Stomach (tissue), 8 donors: ENCODE measurements at regions not wholly inside any gene's neighbourhood (a gene's known extent, or its start where the extent isn't known, plus 50 kb on each side); places are given as distances from the start of the nearest gene placed in this dataset.
A peak's percentile ranks its signal among the peaks of the same experiment; 100 is the strongest.

Source experiments
- DNase-seq, 2 donors: peaks; one replicate each; pipeline versions ENCODE4 v3.0.0 to v3.0.0-alpha.2; 2013 to 2019
- H3K27ac ChIP-seq, 5 donors: fragments of 200-600 bp in 4 of 5; sonication (generic) in 4 of 5; one replicate each; pipeline ENCODE4 v1.5.1; 2013 to 2019; ENCODE audit warnings: mild to moderate bottlenecking in 1 of 5, moderate library complexity in 1 of 5
- H3K27me3 ChIP-seq, 3 donors: fragments of 200-600 bp; sonication (generic); one replicate each; pipeline ENCODE4 v1.5.1; 2017 to 2019; ENCODE audit warnings: mixed run types in 1 of 3
- H3K36me3 ChIP-seq, 4 donors: fragments of 200-600 bp; sonication (generic); 1 replicate in 3 of 4; 2 replicates in 1 of 4; pipeline ENCODE4 v1.5.1; 2016 to 2019
- H3K4me1 ChIP-seq, 4 donors: fragments of 200-600 bp; sonication (generic); one replicate each; pipeline ENCODE4 v1.5.1; 2016 to 2019
- H3K4me3 ChIP-seq, 4 donors: fragments of 200-600 bp; sonication (generic) in 3 of 4; one replicate each; pipeline ENCODE4 v1.5.1; 2016 to 2019; ENCODE audit warnings: mild to moderate bottlenecking in 1 of 4
- H3K9me3 ChIP-seq, 4 donors: fragments of 200-600 bp; sonication (generic); one replicate each; pipeline ENCODE4 v1.5.1; 2016 to 2019
- EP300 ChIP-seq: sonication (generic); formaldehyde crosslinking; IDR thresholded peaks from one replicate; pipeline ENCODE4 v1.6.1; 2017; ENCODE audit warnings: antibody characterized with exemption
- POLR2A ChIP-seq, 4 donors: fragments of 450-650 bp; IDR thresholded peaks; one replicate each; pipeline ENCODE4 v1.6.1; 2016; ENCODE audit warnings: antibody characterized with exemption in 4 of 4, control low read depth in 2 of 4, mild to moderate bottlenecking in 1 of 4, moderate library complexity in 1 of 4
- POLR2AphosphoS5 ChIP-seq, 3 donors: sonication (generic); formaldehyde crosslinking; IDR thresholded peaks; one replicate each; pipeline ENCODE4 v1.6.1; 2016; ENCODE audit warnings: antibody characterized with exemption in 3 of 3
- WGBS, 5 donors: extraction: QIAGEN DNeasy Blood & Tissue Kit in 3 of 5; methylation state at CpG; one replicate each; pipeline versions ENCODE4 v1.1.5 to v1.1.7; 2013 to 2018; 5-methylcytosine and 5-hydroxymethylcytosine counted together
- intact Hi-C: fragments of 100-400 bp; cut with DNase I; formaldehyde crosslinking; loops from one replicate; pipeline ENCODE4 v1.15.1; 2023; ENCODE audit warnings: low total_unique reads
- TF ChIP-seq, protein P1 (sequence below), 7 experiments: fragments of 450-650 bp in 4 of 7; fragments of 200-600 bp in 3 of 7; sonication (generic) in 3 of 7; IDR thresholded peaks; one replicate each; pipeline ENCODE4 v1.5.1; 2016 to 2019; ENCODE audit warnings: antibody characterized with exemption in 7 of 7, control low read depth in 2 of 7, mild to moderate bottlenecking in 1 of 7
- donor health status: healthy with polysubstance abuse.
- donor health status: Bipolar disorder and iron deficiency.
- donor health status: healthy.

DNA sequence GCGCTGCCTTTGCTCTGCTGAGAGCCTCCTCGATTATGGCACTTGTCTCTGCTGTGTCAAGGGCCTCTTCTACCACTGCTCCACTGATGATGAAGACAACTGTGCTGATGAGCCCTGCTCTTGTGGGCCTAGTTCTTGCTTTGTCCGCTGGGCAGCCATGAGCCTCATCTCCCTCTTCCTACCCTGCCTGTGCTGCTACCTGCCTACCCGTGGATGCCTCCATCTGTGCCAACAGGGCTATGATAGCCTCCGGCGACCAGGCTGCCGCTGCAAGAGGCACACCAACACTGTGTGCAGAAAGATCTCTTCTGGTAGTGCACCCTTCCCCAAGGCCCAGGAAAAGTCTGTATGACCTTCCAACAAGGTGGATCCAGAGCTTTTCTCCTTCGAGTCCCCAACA, 106.8 kb upstream of the VAMP7 start:
- no peak for TF ChIP-seq POLR2AphosphoS5 (IDR thresholded peaks at IDR 0.05)
- no peak for TF ChIP-seq EP300
- TF ChIP-seq, protein P1, sequence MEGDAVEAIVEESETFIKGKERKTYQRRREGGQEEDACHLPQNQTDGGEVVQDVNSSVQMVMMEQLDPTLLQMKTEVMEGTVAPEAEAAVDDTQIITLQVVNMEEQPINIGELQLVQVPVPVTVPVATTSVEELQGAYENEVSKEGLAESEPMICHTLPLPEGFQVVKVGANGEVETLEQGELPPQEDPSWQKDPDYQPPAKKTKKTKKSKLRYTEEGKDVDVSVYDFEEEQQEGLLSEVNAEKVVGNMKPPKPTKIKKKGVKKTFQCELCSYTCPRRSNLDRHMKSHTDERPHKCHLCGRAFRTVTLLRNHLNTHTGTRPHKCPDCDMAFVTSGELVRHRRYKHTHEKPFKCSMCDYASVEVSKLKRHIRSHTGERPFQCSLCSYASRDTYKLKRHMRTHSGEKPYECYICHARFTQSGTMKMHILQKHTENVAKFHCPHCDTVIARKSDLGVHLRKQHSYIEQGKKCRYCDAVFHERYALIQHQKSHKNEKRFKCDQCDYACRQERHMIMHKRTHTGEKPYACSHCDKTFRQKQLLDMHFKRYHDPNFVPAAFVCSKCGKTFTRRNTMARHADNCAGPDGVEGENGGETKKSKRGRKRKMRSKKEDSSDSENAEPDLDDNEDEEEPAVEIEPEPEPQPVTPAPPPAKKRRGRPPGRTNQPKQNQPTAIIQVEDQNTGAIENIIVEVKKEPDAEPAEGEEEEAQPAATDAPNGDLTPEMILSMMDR (IDR thresholded peaks at IDR 0.05): no peak
- no peak for TF ChIP-seq POLR2A (IDR thresholded peaks at IDR 0.05)
- H3K4me3 ChIP-seq: no peak overlapping the region
- 69 to 82% (median 78%) methylated on average over 6 to 8 of the region's 8 CpGs for WGBS, 5 donors
- DNase-seq: no peak
- peaks cover 0 to 6% (median 0%) of the 10 kb centered on the region in 4 donors for H3K4me1 ChIP-seq
- intact Hi-C loops: no loop called here
- no peak overlapping the region for H3K27ac ChIP-seq
- no peaks in the 10 kb centered on the region for H3K36me3 ChIP-seq
- H3K27me3 ChIP-seq: no peaks in the 10 kb centered on the region
- H3K9me3 ChIP-seq: no peaks in the 10 kb centered on the region

DNA sequence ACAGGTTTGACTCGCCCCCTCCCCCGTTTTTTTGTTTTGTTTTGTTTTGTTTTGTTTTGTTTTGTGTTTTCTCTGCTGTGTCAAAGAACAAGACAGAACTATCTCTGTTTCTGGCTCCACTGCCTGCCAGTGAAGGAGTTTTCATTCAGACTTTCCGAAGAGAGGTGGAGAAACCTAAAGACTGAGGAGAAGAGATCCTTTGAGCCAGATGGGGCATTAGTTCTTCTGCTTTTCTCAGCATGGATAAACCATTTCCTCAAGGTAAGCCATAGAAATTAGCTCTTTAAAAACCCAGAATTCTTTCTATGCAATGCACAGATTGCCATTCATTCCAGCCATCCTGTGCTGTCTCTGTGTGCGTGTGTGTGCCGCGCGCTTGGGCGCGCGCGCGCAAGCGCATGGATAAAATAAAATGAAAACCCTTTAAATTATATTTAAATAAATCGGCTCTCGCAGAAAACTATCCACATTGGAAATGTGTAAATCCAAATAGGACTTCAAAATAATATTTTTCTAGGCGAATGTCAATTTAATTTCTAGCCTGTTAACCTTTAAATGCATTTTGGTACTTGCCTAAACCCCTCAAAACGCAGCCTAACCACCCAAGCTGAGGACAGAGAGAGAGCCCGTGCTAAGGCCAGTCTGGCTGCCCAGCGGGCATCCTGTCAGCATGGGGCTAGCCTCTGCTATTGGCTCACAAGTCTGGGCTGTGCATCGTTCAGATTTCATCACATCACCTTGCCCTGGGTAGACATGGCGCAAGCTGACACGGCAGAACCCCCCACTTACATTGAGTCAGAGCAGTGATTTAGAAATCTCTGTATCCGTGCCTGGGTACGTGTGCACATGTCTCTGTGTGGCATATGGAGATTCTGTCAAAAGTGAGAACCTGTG, 113.0 kb upstream of the VAMP7 start:
- intact Hi-C loops: no loop called here
- Histone ChIP-seq H3K4me3 (peak overlapping the region; percentile 35 to 50 (median 41)), H3K9me3 (no peaks in the 10 kb centered on the region), H3K36me3 (no peaks in the 10 kb centered on the region), H3K4me1 (peaks cover 0 to 15% (median 7%) of the 10 kb centered on the region in 4 donors), H3K27ac (no peak overlapping the region), H3K27me3 (no peaks in the 10 kb centered on the region)
- 46 to 66% (median 57%) methylated on average over 24 of the region's 24 CpGs for WGBS, 5 donors
- TF ChIP-seq POLR2AphosphoS5 (IDR thresholded peaks at IDR 0.05) (no peak), POLR2A (IDR thresholded peaks at IDR 0.05) (no peak), EP300 (no peak)
- TF ChIP-seq, protein P1 (IDR thresholded peaks at IDR 0.05): no peak
- no peak for DNase-seq

DNA sequence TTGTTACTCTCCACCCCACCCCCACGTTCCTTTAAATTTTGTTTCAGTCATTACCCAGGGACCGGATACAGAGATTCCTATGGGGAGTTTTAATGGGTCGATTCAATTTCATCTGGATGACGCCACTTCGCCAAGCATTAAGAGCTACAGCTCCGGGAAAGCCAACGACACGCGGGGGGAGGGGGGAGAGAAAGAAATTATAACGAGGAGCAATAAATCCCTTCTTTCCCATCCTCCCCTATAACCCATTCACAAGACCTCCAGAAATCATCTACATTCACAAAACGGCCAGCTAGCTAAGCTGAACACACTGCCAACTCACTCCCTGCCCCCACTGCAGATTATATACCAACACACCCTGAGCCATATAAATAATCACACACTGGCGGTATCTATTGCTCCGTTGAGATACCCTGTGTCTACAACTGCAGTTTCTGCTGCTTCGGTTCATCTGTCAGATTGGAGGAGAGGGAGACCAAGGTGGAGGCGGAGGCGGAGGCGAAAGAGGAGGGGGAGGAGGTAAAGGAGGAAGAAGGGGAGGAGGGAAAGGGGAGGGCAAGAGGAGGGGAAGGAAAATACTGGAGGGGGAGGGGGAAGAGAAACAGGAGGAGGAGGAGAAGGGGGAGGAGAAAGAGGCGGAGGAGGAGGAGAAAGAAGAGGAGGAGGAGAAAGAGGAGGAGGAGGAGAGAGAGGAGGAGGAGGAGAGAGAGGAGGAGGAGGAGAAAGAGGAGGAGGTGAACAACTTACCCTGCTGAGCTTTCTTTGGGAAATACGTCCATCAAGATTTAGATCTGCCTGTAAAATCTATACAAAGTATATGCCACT, 113.9 kb upstream of the VAMP7 start:
- no peaks in the 10 kb centered on the region for H3K36me3 ChIP-seq
- peaks cover 0 to 15% (median 7%) of the 10 kb centered on the region in 4 donors for H3K4me1 ChIP-seq
- H3K27ac ChIP-seq: peak overlapping the region in 4 of 5 donors; percentile 20 to 70 (median 52)
- DNase-seq: peak; percentile 47 to 85
- H3K27me3 ChIP-seq: no peaks in the 10 kb centered on the region
- 18 to 32% (median 27%) methylated on average over 18 to 19 of the region's 19 CpGs for WGBS, 5 donors
- TF ChIP-seq, protein P1 (IDR thresholded peaks at IDR 0.05): no peak
- TF ChIP-seq EP300 (no peak), POLR2AphosphoS5 (IDR thresholded peaks at IDR 0.05) (no peak), POLR2A (IDR thresholded peaks at IDR 0.05) (no peak)
- H3K9me3 ChIP-seq: no peaks in the 10 kb centered on the region
- H3K4me3 ChIP-seq: peak overlapping the region; percentile 35 to 50 (median 41)
- intact Hi-C loops: no loop called here

DNA sequence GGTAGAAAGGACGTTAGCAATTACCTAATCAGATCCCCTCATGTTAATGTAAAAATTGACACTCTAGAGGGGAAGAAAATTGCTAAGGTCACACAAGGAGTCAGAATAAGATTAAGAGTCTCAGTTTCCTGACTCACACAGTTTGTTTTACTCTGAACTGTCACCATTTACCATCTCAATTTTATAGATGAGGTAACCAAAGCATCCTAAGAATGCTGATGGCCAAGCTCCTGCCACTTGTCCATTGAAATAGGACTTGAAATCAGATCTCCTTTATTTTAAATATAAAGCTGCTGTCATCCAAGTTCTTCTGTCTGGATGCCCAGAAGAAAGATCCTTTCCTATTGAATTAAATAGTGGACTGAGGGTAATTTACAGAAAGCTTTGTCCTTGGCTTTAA, 114.8 kb upstream of the VAMP7 start:
- WGBS, 5 donors: 23 to 41% (median 29%) methylated on average over 1 of the region's 1 CpG
- DNase-seq: no peak
- Histone ChIP-seq H3K9me3 (no peaks in the 10 kb centered on the region), H3K27me3 (no peaks in the 10 kb centered on the region), H3K4me1 (peaks cover 0 to 15% (median 7%) of the 10 kb centered on the region in 4 donors), H3K4me3 (peak overlapping the region in 1 of 4 donors; percentile 50), H3K36me3 (no peaks in the 10 kb centered on the region), H3K27ac (peak overlapping the region in 2 of 5 donors; percentile 20 to 46)
- TF ChIP-seq POLR2AphosphoS5 (IDR thresholded peaks at IDR 0.05) (no peak), POLR2A (IDR thresholded peaks at IDR 0.05) (no peak), EP300 (no peak)
- TF ChIP-seq, protein P1 (IDR thresholded peaks at IDR 0.05): no peak
- intact Hi-C loops: no loop called here
